Neural cell (in vitro differentiated cells): ENCODE measurements at regions not wholly inside any gene's neighbourhood (a gene's known extent, or its start where the extent isn't known, plus 50 kb on each side); places are given as distances from the start of the nearest gene placed in this dataset.

Experiments
- H2AFZ ChIP-seq: fragments of 200-600, 300-800 bp; sonication (generic), shearing (Covaris generic); 2 replicates; pipeline ENCODE4 v1.6.0; 2014; ENCODE audit warnings: low read depth, mild to moderate bottlenecking, antibody characterized with exemption, low read length, moderate library complexity
- H3F3A ChIP-seq: fragments of 200-600 bp; shearing (Covaris generic); 2 replicates; pipeline ENCODE4 v1.6.1; 2016; ENCODE audit warnings: mild to moderate bottlenecking, moderate library complexity, mixed read lengths, antibody characterized with exemption, low read length; ENCODE audit not compliant: insufficient read depth, poor library complexity, severe bottlenecking
- H3K27ac ChIP-seq: fragments of 200-600, 300-800 bp; sonication (generic), shearing (Covaris generic); 2 replicates; pipeline ENCODE4 v1.5.1; 2014; ENCODE audit warnings: mild to moderate bottlenecking, low read length, moderate library complexity
- H3K27me3 ChIP-seq: fragments of 300-800, 200-600 bp; sonication (generic), shearing (Covaris generic); 2 replicates; pipeline ENCODE4 v1.6.0; 2014; ENCODE audit warnings: mild to moderate bottlenecking, low read depth, low read length, moderate library complexity; ENCODE audit not compliant: insufficient read depth
- H3K36me3 ChIP-seq: fragments of 300-800, 200-600 bp; sonication (generic), shearing (Covaris generic); 2 replicates; pipeline ENCODE4 v1.5.1; 2014; ENCODE audit warnings: mild to moderate bottlenecking, antibody characterized with exemption, low read length, moderate library complexity; ENCODE audit not compliant: insufficient read depth
- H3K4me2 ChIP-seq: fragments of 300-800, 200-600 bp; sonication (generic), shearing (Covaris generic); 2 replicates; pipeline ENCODE4 v1.6.0; 2014; ENCODE audit warnings: mild to moderate bottlenecking, low read length
- H3K4me3 ChIP-seq: fragments of 300-800, 200-600 bp; sonication (generic), shearing (Covaris generic); 2 replicates; pipeline ENCODE4 v1.5.1; 2014; ENCODE audit warnings: mild to moderate bottlenecking, low read length, moderate library complexity
- H3K79me2 ChIP-seq: fragments of 200-600 bp; shearing (Covaris generic); replicated peaks from 2 replicates; pipeline ENCODE4 v1.6.0; 2014; ENCODE audit warnings: mild to moderate bottlenecking, low read length, moderate library complexity; ENCODE audit not compliant: insufficient read depth
- H3K9ac ChIP-seq: fragments of 300-800, 200-600 bp; sonication (generic), shearing (Covaris generic); 2 replicates; pipeline ENCODE4 v1.6.1; 2016; ENCODE audit warnings: mild to moderate bottlenecking, low read length, mixed read lengths
- H3K9me2 ChIP-seq: fragments of 200-600 bp; shearing (Covaris generic); 2 replicates; pipeline ENCODE4 v1.6.1; 2016; ENCODE audit warnings: mild to moderate bottlenecking, low read length, mixed read lengths; ENCODE audit not compliant: insufficient read depth
- H3K9me3 ChIP-seq: fragments of 200-600, 300-800 bp; sonication (generic), shearing (Covaris generic); 2 replicates; pipeline ENCODE4 v1.6.1; 2016; ENCODE audit warnings: mild to moderate bottlenecking, mixed run types, low read length, moderate library complexity, mixed read lengths
- H4K20me1 ChIP-seq: fragments of 200-600 bp; shearing (Covaris generic); 2 replicates; pipeline ENCODE4 v1.6.1; 2016; ENCODE audit warnings: mild to moderate bottlenecking, mixed run types; ENCODE audit not compliant: insufficient read depth
- CTCF ChIP-seq: fragments of 450-650 bp; IDR thresholded peaks from 2 replicates; pipeline ENCODE4 v1.5.1; 2014; ENCODE audit warnings: antibody characterized with exemption, mild to moderate bottlenecking, moderate library complexity; ENCODE audit not compliant: poor library complexity, severe bottlenecking
- EP300 ChIP-seq: fragments of 450-650 bp; conservative IDR thresholded peaks from 2 replicates; pipeline ENCODE4 v1.6.1; 2014; ENCODE audit warnings: antibody characterized with exemption, mild to moderate bottlenecking, moderate library complexity; ENCODE audit not compliant: poor library complexity, severe bottlenecking
- EZH2 ChIP-seq: fragments of 200-600, 300-800 bp; shearing (Covaris generic), sonication (generic); IDR thresholded peaks from 2 replicates; pipeline ENCODE4 v1.6.1; 2014; ENCODE audit warnings: antibody characterized with exemption, low read length, borderline replicate concordance, mild to moderate bottlenecking; ENCODE audit not compliant: insufficient read depth, poor library complexity, severe bottlenecking
- MXI1 ChIP-seq: fragments of 450-650 bp; conservative IDR thresholded peaks from 2 replicates; pipeline ENCODE4 v1.6.1; 2014; ENCODE audit warnings: antibody characterized with exemption, mild to moderate bottlenecking; ENCODE audit not compliant: poor library complexity, severe bottlenecking
- POLR2AphosphoS5 ChIP-seq: IDR thresholded peaks from 2 replicates; pipeline ENCODE4 v1.6.1; 2012
- RAD21 ChIP-seq: fragments of 450-650 bp; conservative IDR thresholded peaks from 2 replicates; pipeline ENCODE4 v1.6.1; 2014; ENCODE audit warnings: antibody characterized with exemption, mild to moderate bottlenecking, moderate library complexity
- REST ChIP-seq: IDR thresholded peaks from 2 replicates; pipeline ENCODE4 v1.6.1; 2012; ENCODE audit warnings: borderline replicate concordance
- SMC3 ChIP-seq: fragments of 450-650 bp; conservative IDR thresholded peaks from 2 replicates; pipeline ENCODE4 v1.6.1; 2014; ENCODE audit warnings: antibody characterized with exemption, mild to moderate bottlenecking, moderate library complexity; ENCODE audit not compliant: poor library complexity
- TAF1 ChIP-seq: IDR thresholded peaks from 2 replicates; pipeline ENCODE4 v1.6.1; 2012; ENCODE audit warnings: low read depth

- Histone ChIP-seq H3K9me3 (no peaks in the 10 kb centered on the region), H3K4me3 (no peak overlapping the region), H3K9me2 (no peaks in the 10 kb centered on the region), H2AFZ (no peak overlapping the region), H3K27me3 (no peaks in the 10 kb centered on the region), H3F3A (no peaks in the 10 kb centered on the region), H4K20me1 (no peaks in the 10 kb centered on the region), H3K9ac (no peak overlapping the region), H3K36me3 (no peaks in the 10 kb centered on the region), H3K4me2 (no peak overlapping the region), H3K27ac (no peak overlapping the region), H3K79me2 (no peaks in the 10 kb centered on the region)
- TF ChIP-seq RAD21 (no peak), TAF1 (no peak), SMC3 (no peak), POLR2AphosphoS5 (no peak), EP300 (no peak), EZH2 (no peak), MXI1 (no peak)
Measured at GRCh38 chr12:105960319-105961083, 178.3 kb downstream of the NUAK1 start.

GRCh38 chr12:105961821-105962671, 176.7 kb downstream of the NUAK1 start:
- no peaks in the 10 kb centered on the region for H3K9me3 ChIP-seq
- H3K79me2 ChIP-seq = no peaks in the 10 kb centered on the region
- no peak overlapping the region for H3K4me3 ChIP-seq
- no peaks in the 10 kb centered on the region for H3K36me3 ChIP-seq
- H3K9ac ChIP-seq = no peak overlapping the region
- no peaks in the 10 kb centered on the region for H4K20me1 ChIP-seq
- no peaks in the 10 kb centered on the region for H3K27me3 ChIP-seq
- no peaks in the 10 kb centered on the region for H3K9me2 ChIP-seq
- no peak overlapping the region for H3K4me2 ChIP-seq
- H2AFZ ChIP-seq = no peak overlapping the region
- H3K27ac ChIP-seq = no peak overlapping the region
- no peaks in the 10 kb centered on the region for H3F3A ChIP-seq
- TF ChIP-seq EZH2 = no peak
- TF ChIP-seq POLR2AphosphoS5 = no peak
- no peak for TF ChIP-seq TAF1
- TF ChIP-seq CTCF = no peak
- no peak for TF ChIP-seq EP300
- no peak for TF ChIP-seq SMC3
- no peak for TF ChIP-seq RAD21
- no peak for TF ChIP-seq MXI1
- TF ChIP-seq REST = no peak
